Fibroblast of skin of right biceps (primary cell): ENCODE measurements at regions not wholly inside any gene's neighbourhood (a gene's known extent, or its start where the extent isn't known, plus 50 kb on each side); places are given as distances from the start of the nearest gene placed in this dataset.
A peak's percentile ranks its signal among the peaks of the same experiment; 100 is the strongest.
"Not testable (repeated sequence)": the region's sequence is repeated elsewhere in the genome, so short reads cannot be mapped to it uniquely, and the experiment has no call there.

ENCODE experiments used
- DNase-seq: peaks from one replicate; pipeline ENCODE4 v3.0.0-alpha.2; 2013

DNA sequence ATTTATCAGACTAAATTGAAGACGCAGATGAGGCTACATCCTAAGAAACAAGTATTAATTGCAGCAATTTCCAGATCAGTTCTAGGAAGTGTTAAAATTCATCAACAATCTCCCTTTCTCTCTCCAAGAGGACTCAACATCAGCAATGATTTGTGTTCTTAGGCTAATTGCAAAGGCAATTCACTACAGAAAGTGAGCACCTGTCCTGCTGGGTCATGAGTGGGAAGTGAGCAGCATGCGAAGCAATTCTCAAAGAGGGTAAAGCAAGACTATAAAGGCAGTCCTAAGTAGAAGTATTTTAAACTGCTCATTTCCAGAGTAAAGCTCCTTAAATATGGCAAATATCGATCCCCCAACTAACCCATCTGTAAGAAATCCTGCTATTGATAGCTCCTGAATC lies 1191.0 kb upstream of the ALCAM start:
- DNase-seq = no peak

DNA sequence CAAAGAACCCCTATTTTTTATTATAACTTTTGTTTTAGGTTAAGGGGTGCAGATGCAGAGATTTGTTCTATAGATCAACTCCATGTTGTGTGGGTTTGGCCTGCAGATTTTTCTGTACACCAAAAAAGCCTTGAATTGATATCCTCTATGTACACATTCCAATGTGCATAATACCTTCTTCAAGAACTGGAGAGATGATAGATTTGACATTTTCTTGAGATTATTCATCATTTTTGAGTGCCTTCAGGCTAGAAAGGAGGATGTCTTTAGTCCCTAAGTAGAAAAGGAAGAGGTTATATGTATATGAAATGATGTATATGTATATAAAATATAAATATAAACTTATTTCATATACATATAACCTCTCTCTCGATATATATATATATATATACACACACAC lies 1190.0 kb upstream of the ALCAM start:
- DNase-seq = no peak

DNA sequence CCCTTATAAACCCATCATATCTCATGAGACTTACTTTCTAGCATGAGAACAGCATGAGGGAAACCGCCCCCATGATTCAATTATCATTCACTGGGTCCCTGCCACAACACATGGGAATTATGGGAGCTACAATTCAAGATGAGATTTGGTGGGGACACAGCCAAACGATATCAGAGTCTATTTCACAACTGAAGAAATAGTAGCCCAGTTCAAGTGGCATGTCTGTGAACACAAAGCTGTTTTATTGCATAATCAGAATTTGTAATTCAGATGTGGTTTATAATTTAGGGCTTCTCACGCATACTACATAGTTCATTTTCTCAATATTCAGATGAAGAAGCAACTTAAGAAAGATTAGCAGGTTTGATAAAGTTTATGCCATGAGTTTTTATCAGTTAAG lies 1188.0 kb upstream of the ALCAM start:
- no peak for DNase-seq

DNA sequence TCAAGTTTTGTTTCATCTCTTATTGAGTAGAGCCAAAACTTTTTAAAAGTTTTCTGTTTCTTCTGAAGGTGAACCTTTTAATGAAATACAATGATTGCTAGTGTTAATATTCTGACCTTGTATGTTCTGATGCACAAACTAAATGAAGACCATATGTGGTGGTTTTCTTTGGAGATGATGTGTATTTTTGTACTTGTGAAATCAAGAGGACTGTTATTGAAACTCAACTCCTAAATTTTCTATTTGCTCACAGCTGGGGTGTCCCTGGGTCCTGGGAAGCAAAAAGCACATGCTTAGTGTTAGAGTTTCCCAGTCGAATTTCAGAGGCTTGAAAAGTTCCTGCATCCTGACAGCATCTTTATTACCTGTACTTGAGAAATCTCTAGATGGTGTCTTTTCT lies 1185.8 kb upstream of the ALCAM start:
- peak; percentile 5 for DNase-seq

DNA sequence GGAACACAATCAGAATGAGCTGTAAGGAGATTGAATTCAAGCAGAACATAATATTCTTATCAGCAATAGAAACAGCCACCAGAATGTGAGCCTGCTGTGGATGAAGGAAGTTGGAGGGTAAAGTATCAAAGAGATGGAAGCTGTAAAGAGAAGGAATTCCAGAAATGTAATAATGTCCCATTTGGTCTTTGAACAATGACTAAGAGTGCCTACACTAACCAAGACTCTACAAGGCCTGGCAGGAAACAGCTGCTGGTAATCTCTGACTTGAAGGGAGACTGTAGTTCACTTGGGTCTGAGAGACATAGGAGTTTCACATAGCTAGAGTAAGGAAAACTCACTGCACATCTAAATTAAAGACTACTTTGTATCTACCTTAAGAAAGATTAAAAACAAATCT lies 1176.0 kb upstream of the ALCAM start:
- peak; percentile 3 for DNase-seq

DNA sequence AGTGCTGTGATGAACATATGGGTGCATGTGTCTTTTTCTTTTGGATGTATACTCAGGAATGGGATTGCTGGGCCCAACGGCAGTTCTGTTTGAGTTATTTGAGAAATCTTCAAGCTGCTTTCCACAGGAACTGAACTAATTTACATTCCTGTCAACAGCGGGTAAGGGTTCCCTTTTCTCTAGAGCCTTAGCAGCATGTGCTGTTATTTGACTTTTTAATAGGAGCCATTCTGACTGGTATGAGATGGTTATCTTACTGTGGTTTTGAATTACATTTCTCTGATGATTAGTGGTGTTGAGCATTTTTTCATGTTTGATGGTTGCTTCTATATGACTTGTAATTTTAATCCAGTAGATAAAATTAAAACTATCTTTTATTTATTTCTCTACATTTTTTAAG lies 1168.6 kb upstream of the ALCAM start:
- DNase-seq = peak; percentile 65

DNA sequence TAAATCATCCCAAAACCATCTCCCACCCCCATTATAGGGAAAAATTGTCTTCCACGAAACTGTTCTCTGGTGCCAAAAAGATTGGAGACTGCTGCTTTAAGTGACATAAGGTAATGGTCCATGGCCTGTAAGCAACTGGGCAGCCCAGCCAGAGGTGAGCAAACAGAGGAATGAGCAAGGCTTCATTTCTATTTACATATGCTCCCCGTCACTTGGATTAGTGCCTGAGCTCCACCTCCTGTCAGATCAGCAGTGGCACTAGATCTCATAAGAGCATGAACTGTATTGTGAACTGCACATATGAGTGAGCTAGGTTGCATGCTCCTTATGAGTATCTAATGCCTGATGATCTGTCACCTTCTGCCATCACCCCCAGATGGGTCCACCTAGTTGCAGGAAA lies 1159.8 kb upstream of the ALCAM start:
- no peak for DNase-seq

DNA sequence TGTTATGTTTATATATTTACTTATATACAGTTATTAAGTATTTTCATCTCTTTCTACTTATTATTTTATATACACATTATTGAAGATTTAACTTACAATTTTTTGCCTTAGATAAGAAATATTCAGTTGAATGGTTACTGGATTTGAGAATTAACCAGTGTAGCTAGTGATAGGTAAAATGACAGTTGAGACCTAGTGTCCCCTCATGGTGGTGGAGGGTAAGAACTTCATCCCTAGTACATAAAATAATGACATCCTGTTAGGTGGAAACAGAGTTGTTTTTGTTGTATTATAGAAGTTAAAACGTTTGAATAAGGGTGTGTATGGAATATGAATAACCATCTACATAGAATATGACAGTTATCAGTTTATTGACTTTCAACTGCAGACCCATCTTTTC lies 1152.4 kb upstream of the ALCAM start:
- no peak for DNase-seq

DNA sequence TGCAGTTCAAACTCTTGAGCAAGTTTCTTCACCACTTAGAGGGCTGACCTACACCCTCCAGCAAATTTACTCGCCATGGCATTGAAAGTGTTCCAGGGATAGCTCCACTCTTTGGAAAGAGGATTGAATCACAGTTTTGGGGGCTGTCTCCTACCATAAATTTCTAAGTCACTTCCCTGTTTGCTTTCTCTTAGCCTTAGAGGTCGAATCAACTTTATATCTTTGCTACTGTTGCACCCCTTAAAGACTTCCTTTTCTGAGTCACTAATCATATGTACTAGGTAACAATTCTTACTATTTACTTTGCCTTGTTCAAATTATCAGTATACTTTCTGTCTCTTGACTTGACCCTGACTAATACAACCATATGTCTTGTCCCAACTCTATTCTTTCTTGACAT lies 1151.8 kb upstream of the ALCAM start:
- DNase-seq = no peak

DNA sequence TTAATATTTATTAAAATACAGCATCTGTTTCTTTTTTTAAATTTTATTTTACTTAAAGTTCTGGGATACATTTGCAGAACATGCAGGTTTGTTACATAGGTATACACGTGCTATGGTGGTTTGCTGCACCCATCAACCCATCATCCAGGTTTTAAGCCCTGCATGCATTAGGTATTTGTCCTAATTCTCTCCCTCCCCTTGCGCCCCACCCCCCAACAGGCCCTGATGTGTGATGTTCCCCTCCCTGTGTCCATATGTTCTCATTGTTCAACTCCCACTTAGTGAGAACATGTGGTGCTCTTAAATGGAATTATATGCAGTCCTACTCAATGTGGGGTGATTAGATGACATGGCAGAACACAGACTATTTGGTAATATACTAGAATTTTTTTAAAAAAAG lies 1147.7 kb upstream of the ALCAM start:
- not testable (repeated sequence) for DNase-seq

DNA sequence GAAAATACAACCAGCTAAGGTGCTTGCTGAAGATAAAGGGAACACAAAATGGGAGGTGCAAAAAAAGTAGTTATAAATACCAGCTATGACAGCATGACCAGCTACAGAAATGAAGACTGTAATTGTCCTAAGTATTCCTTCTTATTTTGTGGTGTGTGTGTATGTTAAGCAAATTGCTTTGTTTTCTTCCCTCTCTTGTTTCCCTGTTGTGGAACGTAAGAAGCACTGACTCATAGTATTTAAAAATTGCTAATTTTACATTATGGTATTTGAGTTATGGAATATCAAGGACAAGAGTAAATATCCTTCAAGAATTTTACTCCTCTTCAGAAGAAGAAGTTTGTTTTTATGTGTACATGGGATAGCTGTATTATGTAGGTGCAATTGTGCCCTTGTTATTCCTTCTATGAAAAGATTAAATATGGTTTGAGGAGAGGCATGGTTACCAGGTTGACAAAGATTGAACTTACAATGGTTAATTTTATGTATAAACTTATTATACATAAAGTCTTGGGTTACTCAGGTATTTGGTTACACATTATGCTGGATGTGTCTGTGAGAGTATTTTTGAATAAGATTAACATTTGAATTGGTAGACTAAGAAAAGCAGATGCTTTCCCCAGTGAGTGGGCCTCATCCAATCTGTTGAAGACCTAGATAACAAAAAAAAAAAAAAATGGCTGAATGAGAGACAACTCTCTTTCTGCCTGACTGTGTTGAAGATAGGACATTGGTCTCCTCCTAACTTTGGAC lies 1132.1 kb upstream of the ALCAM start:
- no peak for DNase-seq

DNA sequence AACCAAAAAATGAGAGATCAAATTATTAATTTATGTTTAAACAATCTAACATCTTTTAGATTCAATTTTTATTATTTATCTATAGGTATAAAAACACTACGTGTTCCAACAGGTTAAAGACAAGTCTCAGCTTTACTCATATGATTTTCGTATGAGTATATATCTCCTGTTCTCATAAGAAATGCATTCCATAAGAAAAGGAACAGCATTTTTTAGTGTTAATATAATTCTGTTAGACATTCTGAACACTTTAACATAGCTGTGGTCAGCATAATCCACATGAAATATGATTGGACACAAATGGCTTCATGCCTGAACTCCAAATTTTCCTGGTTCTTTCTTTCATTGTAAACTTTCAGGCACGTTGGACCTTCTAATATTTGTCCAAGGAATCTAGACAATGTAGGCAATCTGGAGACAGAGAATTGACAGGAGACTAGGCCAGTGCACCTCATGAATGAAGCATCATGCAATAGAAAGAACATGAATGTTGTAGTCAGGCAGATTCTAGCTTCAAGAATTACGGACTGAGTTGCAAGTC lies 1122.0 kb upstream of the ALCAM start:
- peak; percentile 26 for DNase-seq

DNA sequence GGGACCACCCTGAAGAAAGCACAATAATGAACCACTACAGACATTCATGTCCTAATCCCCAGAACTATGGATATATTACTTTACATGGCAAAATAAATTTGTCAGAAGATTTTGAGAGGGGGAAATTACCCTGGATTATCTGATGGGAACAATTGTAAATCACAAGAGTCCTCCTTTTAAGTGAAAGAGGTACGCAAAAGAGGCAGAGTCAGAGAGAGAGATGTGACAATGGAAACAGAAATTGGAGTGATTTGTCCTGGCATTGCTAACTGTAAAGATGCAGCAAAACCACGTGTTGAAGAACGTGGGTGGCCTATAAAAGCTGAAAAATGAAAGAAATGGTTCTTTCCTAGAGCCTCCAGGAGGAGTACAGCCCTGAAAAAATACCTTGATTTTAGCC lies 1121.4 kb upstream of the ALCAM start:
- DNase-seq = peak; percentile 0

DNA sequence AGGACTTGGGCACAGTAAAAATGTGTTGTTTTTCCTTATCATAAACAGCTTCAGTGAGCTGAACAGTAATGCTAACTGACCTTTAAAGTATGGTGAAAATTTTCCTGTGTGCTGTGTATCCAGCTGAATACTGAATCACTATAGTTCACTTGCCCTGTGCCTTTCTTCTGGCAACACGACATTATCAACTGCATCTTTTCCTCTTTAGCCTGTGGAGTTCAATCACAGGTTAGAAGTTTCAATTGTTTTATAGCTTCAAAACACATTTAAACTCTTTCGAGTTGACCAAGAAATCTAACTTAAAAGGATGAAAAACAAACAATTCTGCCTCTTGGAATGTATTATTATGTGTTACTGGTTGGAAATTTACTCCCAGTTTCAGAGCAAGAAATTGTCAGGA lies 1120.7 kb upstream of the ALCAM start:
- DNase-seq = no peak

DNA sequence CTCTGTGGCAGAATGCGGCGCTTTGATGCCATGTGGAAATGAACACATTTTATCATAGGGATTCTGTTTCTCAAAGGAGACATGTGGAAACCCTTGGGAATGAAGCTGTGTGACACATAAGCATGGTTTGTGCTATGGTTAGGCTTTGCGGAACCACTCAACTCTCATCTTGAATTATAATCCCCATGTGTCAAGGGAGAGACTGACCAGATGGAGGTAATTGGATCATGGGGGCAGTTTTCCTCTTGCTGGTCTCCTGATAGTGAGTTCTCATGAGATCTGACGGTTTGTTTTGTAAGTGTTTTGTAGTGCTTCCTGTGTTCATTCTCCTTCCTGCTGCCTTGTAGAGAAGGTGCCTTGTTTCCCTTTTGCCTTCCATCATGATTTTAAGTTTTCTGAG lies 1109.2 kb upstream of the ALCAM start:
- no peak for DNase-seq

DNA sequence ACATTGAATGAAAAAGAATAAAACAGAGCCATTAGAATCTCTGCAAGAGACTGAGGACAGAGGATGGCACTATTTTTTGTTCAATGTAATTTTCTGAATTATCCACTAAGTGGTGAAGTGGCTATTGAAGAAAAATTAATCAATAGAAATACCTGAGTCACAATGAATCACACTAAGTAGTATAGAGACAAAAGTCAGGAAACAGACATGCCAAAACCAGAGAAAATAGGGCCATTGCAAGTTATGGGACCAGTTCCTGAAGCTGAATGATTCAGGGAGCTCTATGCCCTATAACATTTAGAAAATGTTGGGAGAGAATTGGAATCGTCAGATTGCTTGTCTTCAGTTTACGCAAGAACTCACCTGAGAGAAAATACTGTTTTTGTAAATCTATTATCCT lies 1103.2 kb upstream of the ALCAM start:
- no peak for DNase-seq

DNA sequence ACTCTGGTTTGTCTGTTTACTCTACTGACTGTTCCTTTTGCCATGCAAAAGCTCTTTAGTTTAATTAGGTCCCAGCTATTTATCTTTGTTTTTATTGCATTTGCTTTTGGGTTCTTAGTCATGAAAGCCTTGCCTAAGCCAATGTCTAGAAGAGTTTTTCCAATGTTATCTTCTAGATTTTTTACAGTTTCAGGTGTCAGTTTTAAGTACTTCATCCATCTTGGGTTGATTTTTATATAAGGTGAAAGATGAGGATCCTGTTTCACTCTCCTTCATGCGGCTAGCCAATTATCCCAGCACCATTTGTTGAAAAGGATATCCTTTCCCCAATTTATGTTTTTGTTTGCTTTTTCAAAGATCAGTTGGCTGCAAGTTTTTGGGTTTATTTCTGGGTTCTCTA lies 1100.5 kb upstream of the ALCAM start:
- not testable (repeated sequence) for DNase-seq

DNA sequence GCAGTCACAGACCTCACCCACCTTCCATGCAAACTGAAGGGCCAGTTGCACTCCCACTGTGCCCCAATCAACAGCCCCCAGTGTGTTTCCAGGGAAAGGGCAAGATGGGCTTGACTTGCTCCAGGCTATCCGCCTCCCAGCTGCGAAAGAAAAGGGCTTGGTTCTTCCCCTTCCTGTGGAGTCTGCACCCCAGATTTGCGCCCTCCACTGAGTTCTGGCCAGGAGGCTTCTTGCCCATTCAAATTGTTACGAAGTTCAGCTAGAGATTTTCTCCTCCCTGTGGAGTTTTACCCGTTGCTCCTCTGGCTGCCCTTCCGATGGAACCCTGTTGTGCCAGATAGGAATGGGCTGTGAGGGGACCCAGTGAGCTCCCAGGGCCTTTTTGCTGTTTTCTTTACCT lies 1096.9 kb upstream of the ALCAM start:
- DNase-seq = no peak

DNA sequence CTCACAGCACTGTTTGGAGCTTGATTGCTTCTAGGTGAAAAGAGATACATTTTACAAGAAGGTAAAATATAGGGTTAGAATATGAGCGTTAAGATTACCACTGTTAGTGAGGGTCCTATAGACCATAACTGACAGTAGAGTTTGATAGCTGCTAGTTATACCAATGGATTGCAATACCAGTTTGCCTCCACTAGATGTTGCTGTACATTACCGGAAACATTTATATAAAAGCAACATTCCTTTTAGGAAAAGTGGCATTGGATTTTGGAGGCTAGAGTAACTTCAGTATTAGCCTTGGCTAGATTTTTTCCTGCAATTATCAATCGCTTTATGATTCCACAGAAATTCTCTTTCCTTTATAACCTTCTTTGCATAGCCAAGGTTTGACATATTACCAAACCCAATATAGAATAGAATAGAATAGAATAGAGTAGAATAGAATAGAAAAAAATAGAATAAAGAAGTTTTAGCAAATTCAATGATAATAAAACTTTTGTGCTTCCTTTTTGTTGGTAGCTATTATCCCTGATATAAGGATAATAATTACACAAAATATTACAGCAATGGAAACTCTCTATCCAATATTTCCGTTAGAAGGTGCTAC lies 1093.6 kb upstream of the ALCAM start:
- peak; percentile 50 for DNase-seq

DNA sequence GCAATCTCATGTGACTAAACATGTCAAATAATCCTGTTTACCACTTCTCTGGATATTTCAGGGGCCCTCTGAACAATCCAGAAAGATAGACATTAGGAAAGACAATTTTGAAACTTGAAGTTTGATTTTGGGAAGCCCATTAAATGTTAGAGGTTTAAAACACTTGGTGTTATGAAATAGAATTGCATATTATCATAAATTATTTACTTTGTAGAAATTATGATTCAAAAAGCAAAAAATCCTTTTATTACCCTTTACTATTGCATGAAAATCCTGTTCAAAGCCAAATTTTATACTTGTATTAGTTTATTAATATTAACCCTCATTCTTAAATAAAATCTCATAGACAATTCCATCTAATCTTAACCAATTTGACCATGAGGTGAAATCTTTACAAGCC lies 1091.5 kb upstream of the ALCAM start:
- DNase-seq = no peak

DNA sequence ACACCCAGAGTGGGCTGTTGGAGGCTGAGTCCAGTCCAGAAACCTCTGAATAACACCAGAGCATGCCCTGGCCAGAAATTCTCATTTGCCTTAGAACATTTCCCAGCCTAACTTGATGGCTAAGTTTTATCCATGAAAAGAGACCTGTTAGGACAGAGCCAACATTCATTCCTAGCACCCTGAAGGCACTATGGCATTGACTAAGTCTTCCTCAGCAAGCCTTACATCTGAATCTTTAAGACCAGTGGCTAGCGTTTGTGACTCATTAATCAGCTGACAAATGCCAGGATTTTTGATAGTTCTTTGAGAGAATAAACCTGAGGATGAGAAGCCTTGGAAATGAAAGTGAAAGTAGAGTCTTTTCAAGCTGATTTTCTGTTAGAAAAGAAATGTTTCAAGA lies 1087.1 kb upstream of the ALCAM start:
- DNase-seq = peak; percentile 52

DNA sequence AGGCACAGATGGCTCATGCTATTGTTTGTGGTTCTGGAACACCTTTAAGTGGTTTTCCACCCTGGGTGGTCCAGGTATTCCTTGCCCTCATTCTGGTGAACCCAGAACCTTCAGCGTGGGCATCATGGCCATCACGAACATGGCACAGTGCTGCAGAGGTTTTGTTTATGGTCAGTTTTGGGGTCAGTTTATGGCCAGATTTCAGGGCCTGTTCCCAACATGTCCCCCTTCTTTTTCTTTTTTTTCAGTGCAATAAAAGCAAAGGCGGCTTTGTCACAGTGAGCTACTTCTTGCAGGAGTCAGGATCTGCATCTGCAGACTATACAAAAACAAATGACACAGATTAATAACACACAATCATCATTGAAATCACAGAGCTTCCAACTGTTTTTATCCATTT lies 1085.0 kb upstream of the ALCAM start:
- no peak for DNase-seq

DNA sequence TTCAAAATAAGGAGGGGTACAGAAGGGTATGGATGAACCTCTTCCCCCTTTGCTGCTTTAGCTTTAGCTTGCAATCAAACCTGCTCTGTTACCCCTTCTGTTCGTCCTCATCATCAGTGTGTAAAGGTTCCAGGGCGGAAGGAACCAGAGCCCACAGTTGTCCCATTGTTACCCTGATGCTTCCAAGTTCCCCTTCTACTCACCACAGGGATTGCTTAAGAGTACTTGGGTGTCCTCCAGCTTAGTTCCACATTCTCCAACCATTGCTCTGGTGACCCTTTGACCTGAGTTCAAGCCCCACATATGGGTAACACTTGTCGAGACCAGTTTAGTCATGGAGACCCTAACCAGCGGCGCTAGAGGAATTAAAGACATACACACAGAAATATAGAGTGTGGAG lies 1080.1 kb upstream of the ALCAM start:
- no peak for DNase-seq

DNA sequence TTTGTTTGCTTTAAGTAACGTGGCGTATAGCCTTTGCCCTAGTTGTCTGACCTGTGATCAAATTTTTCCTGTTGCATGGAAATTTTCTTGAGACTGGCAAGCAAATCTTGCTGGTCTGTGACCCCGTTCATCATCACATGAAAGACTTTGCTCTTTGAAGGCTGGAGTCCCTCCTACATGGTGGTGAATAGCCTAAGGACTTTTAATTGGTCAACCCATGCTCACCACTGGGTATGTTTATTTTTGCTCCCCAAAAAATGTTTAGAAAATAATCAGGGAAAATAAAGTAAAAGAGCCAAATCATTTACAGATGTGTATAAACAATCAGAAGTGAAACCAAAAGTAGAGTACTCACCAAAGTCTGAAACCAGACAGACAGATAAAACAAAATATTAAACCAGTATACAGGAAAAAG lies 1075.3 kb upstream of the ALCAM start:
- DNase-seq = no peak

DNA sequence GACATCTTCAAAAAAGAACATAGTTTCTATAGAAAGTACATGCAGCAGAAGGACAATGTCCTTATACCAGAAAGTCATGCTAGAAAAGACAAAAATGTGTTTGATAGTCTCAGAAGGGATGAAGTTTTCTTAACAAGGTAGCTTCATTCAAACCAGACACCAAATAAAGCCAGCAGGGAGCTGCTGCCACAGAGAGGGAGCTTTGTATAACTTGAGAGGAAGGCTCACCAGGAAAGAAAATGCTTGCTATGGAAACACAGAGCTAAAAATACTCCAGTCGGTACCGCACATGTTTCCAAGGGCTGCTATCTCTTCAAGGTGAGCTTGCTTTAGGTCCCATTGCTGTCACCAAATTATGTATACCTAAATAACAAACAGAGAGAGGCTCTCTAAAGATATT lies 1074.8 kb upstream of the ALCAM start:
- DNase-seq = peak; percentile 3
